Smooth muscle cell (in vitro differentiated cells): ENCODE measurements at regions not wholly inside any gene's neighbourhood (a gene's known extent, or its start where the extent isn't known, plus 50 kb on each side); places are given as distances from the start of the nearest gene placed in this dataset.

ENCODE experiments used
- DNase-seq: peaks from one replicate; lab custom pipeline; 2025; ENCODE audit not compliant: unreplicated experiment; lab: John Stamatoyannopoulos, UW
- H2AFZ ChIP-seq: fragments of 200-600 bp; sonication (generic); 2 replicates; pipeline ENCODE4 v1.6.0; 2016; ENCODE audit warnings: antibody characterized with exemption, low read depth, mild to moderate bottlenecking
- H3F3A ChIP-seq: fragments of 200-600 bp; sonication (generic); 2 replicates; pipeline ENCODE4 v1.6.0; 2017; ENCODE audit warnings: antibody characterized with exemption, low read depth
- H3K27ac ChIP-seq: fragments of 200-600 bp; sonication (generic); 2 replicates; pipeline ENCODE4 v1.5.1; 2016; ENCODE audit warnings: low read depth, mild to moderate bottlenecking
- H3K27me3 ChIP-seq: fragments of 200-600 bp; sonication (generic); 2 replicates; pipeline ENCODE4 v1.6.1; 2016; ENCODE audit warnings: low read depth, mild to moderate bottlenecking
- H3K36me3 ChIP-seq: fragments of 200-600 bp; sonication (generic); 2 replicates; pipeline ENCODE4 v1.5.1; 2016; ENCODE audit warnings: low read depth
- H3K4me1 ChIP-seq: fragments of 200-600 bp; sonication (generic); 2 replicates; pipeline ENCODE4 v1.5.1; 2016; ENCODE audit warnings: low read depth
- H3K4me2 ChIP-seq: fragments of 200-600 bp; sonication (generic); 2 replicates; pipeline ENCODE4 v1.6.0; 2016; ENCODE audit warnings: mild to moderate bottlenecking
- H3K4me3 ChIP-seq: fragments of 200-600 bp; sonication (generic); 2 replicates; pipeline ENCODE4 v1.5.1; 2016; ENCODE audit warnings: mild to moderate bottlenecking
- H3K79me2 ChIP-seq: fragments of 200-600 bp; sonication (generic); 2 replicates; pipeline ENCODE4 v1.6.0; 2016; ENCODE audit warnings: low read depth, mild to moderate bottlenecking
- H3K9ac ChIP-seq: fragments of 200-600 bp; sonication (generic); 2 replicates; pipeline ENCODE4 v1.6.0; 2016; ENCODE audit warnings: low read depth
- H3K9me3 ChIP-seq: fragments of 200-600 bp; sonication (generic); replicated peaks from 2 replicates; pipeline ENCODE4 v1.5.1; 2016; ENCODE audit warnings: low read depth
- H4K20me1 ChIP-seq: fragments of 200-600 bp; sonication (generic); 2 replicates; pipeline ENCODE4 v1.6.0; 2016; ENCODE audit warnings: low read depth
- WGBS: methylation state at CpG from one replicate; pipeline ENCODE4 v1.1.7; 2016; ENCODE audit warnings: low lambda C conversion rate; 5-methylcytosine and 5-hydroxymethylcytosine counted together
- TF ChIP-seq, protein P1 (sequence below): fragments of 200-600 bp; sonication (generic); IDR thresholded peaks from 2 replicates; pipeline ENCODE4 v1.5.1; 2017; ENCODE audit warnings: borderline replicate concordance, mild to moderate bottlenecking, antibody characterized with exemption; ENCODE audit not compliant: insufficient read depth, poor library complexity, severe bottlenecking

DNA sequence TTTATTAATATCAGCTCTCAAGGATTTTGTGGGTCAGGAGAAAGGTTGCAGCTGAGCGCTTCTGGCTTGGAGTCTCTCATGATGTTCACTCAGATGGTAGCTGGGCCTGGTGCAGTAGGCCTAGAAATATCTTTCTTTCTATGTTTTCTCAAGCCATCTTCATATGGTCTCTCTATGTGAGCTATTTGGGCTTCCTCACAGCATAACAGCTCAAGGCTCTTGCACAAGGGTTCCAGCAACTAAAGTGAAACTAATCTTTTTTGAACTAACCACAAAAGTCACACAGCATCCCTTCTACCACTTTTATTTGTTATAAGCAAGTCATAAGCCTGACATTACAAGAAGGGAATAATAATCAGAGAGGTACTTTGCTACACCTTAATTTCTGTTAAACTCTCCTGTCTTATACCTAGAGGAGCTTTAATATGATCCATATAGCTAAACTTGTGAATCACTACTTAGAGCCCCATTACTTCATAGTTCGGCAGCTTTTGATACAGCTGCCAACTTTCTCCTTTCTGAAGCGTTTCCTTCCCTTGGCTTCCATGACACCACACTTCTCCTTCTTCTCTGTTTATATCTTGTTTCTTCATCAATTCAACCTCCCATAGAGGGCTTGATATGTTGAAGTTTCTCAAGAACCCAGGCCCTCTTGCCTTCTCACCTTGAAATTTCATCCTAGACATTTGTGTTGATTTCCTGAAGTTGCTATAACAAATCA is 720.2 kb downstream of the LTN1 start:
- Histone ChIP-seq H3F3A (no peaks in the 10 kb centered on the region), H3K4me1 (no peaks in the 10 kb centered on the region), H3K27me3 (no peaks in the 10 kb centered on the region), H3K79me2 (no peaks in the 10 kb centered on the region), H3K4me2 (no peak overlapping the region), H3K4me3 (no peak overlapping the region), H3K9me3 (no peaks in the 10 kb centered on the region), H2AFZ (peak overlapping the region; percentile 80), H3K36me3 (no peaks in the 10 kb centered on the region), H3K9ac (no peak overlapping the region), H3K27ac (no peak overlapping the region), H4K20me1 (no peaks in the 10 kb centered on the region)
- TF ChIP-seq, protein P1, sequence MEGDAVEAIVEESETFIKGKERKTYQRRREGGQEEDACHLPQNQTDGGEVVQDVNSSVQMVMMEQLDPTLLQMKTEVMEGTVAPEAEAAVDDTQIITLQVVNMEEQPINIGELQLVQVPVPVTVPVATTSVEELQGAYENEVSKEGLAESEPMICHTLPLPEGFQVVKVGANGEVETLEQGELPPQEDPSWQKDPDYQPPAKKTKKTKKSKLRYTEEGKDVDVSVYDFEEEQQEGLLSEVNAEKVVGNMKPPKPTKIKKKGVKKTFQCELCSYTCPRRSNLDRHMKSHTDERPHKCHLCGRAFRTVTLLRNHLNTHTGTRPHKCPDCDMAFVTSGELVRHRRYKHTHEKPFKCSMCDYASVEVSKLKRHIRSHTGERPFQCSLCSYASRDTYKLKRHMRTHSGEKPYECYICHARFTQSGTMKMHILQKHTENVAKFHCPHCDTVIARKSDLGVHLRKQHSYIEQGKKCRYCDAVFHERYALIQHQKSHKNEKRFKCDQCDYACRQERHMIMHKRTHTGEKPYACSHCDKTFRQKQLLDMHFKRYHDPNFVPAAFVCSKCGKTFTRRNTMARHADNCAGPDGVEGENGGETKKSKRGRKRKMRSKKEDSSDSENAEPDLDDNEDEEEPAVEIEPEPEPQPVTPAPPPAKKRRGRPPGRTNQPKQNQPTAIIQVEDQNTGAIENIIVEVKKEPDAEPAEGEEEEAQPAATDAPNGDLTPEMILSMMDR = no peak
- 97% methylated on average over 3 of the region's 3 CpGs for WGBS
- DNase-seq = no peak

DNA sequence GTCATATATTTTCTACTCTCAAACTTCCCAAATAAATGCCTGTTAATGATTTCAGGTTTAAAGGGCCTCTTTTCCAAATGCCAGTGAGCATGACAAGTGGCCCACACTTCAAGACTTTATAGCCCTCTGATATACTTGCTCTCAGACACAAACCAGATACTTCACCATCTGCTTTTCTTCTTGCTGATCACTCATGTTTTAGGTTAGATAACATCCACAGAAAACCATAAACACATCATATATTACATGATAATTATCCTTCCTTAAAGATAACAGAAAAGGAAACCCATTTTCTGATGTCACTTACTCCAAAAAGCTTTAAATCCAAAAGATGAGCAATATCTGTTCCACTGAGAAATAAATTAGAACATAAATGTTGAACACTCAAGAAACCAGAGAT is 723.5 kb downstream of the LTN1 start:
- no peaks in the 10 kb centered on the region for H4K20me1 ChIP-seq
- H3K4me3 ChIP-seq = no peak overlapping the region
- no peaks in the 10 kb centered on the region for H3K9me3 ChIP-seq
- peak overlapping the region; percentile 37 for H3K27ac ChIP-seq
- no peak for DNase-seq
- H3K79me2 ChIP-seq = no peaks in the 10 kb centered on the region
- H3K4me1 ChIP-seq = peaks cover 5% of the 10 kb centered on the region
- TF ChIP-seq, protein P1 = no peak
- H3K4me2 ChIP-seq = peak overlapping the region; percentile 48
- no peaks in the 10 kb centered on the region for H3K36me3 ChIP-seq
- no peaks in the 10 kb centered on the region for H3K27me3 ChIP-seq
- no peak overlapping the region for H2AFZ ChIP-seq
- H3K9ac ChIP-seq = no peak overlapping the region
- peaks cover 4% of the 10 kb centered on the region for H3F3A ChIP-seq

DNA sequence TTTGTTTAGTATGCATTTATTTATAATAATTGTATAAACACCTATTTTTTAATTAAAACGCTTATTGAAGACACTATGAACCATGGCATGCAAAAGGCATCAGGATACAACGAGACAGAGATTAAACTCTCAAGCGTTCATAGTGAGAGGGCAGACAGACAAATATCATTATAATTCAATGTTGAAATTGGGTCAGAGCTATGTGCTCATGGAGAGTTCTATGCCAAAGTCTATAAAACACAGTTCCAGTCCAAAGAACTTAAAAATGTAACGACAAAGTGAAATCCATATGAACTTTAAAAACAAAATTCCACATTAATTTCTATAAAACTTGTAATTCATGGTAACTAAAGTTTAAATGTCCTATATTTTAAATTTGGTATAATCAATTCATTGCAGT is 724.0 kb downstream of the LTN1 start:
- Histone ChIP-seq H3K36me3 (no peaks in the 10 kb centered on the region), H3K27me3 (no peaks in the 10 kb centered on the region), H3K4me1 (peaks cover 5% of the 10 kb centered on the region), H3K27ac (peak overlapping the region; percentile 37), H3F3A (peaks cover 4% of the 10 kb centered on the region), H3K9ac (no peak overlapping the region), H3K79me2 (no peaks in the 10 kb centered on the region), H3K4me2 (peak overlapping the region; percentile 48), H3K9me3 (no peaks in the 10 kb centered on the region), H3K4me3 (no peak overlapping the region), H2AFZ (peak overlapping the region; percentile 57), H4K20me1 (no peaks in the 10 kb centered on the region)
- WGBS = 43% methylated on average over 4 of the region's 4 CpGs
- no peak for DNase-seq
- TF ChIP-seq, protein P1 = no peak

DNA sequence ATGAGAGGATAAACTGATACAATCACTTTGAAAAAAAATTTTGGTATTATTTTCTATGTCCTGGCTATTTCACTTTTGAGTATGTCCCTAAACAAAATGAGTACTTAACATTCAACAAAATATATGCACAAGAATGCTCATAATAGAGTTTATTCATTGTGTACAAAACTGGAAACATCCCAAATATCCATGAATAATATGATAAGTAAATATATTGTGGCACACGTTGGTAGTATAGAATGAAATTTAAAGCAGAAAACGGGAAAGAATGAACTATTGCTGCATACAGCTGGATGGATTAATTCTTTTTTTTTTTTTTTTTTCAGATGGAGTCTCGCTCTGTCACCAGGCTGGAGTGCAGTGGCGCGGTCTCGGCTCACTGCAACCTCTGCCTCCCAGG is 725.2 kb downstream of the LTN1 start:
- TF ChIP-seq, protein P1 = no peak
- H3K79me2 ChIP-seq = no peaks in the 10 kb centered on the region

More for the DNA sequence above, 725.2 kb downstream of the LTN1 start:
- Histone ChIP-seq H3K27me3 (no peaks in the 10 kb centered on the region), H3K4me2 (no peak overlapping the region), H3K27ac (peak overlapping the region; percentile 37), H3F3A (peaks cover 4% of the 10 kb centered on the region), H3K4me3 (no peak overlapping the region), H4K20me1 (no peaks in the 10 kb centered on the region), H3K4me1 (peaks cover 5% of the 10 kb centered on the region), H3K9ac (no peak overlapping the region), H3K9me3 (no peaks in the 10 kb centered on the region), H2AFZ (no peak overlapping the region), H3K36me3 (no peaks in the 10 kb centered on the region)
- no peak for DNase-seq
- 95% methylated on average over 6 of the region's 6 CpGs for whole genome bisulfite sequencing
